SU-DHL-6 (cell line): ENCODE measurements at regions not wholly inside any gene's neighbourhood (a gene's known extent, or its start where the extent isn't known, plus 50 kb on each side); places are given as distances from the start of the nearest gene placed in this dataset.

Experiments
- CTCF ChIP-seq: fragments of 200-600 bp; sonication (generic); IDR thresholded peaks from one replicate; pipeline ENCODE4 v1.5.1; 2017; ENCODE audit warnings: antibody characterized with exemption, mild to moderate bottlenecking, low read length, moderate library complexity; ENCODE audit not compliant: insufficient read depth, poor library complexity, severe bottlenecking
- EZH2phosphoT487 ChIP-seq: fragments of 200-600 bp; sonication (generic), shearing (Covaris generic); conservative IDR thresholded peaks from 2 replicates; pipeline ENCODE4 v1.6.1; 2018; ENCODE audit warnings: mild to moderate bottlenecking, antibody characterized with exemption, low read length, moderate library complexity, mixed read lengths

GRCh38 chr20:40855269-40855668 is 166.2 kb upstream of the MAFB start:
- TF ChIP-seq CTCF (no peak), EZH2phosphoT487 (no peak)
